GM23338 (cell line): ENCODE measurements at regions not wholly inside any gene's neighbourhood (a gene's known extent, or its start where the extent isn't known, plus 50 kb on each side); places are given as distances from the start of the nearest gene placed in this dataset.

Experiments used
- ATAC-seq: fragments of 200-7000 bp; cut with Tn5 transposase; 3 replicates; pipeline ENCODE4 v1.9.1; 2020
- DNase-seq: peaks from one replicate; pipeline ENCODE4 v3.0.0-alpha.2; 2015; ENCODE audit warnings: low spot score
- H2AFZ ChIP-seq: fragments of 200-600 bp; sonication (generic); 2 replicates; pipeline ENCODE4 v1.8.0; 2016; ENCODE audit warnings: antibody characterized with exemption, mild to moderate bottlenecking, moderate library complexity
- H3F3A ChIP-seq: fragments of 200-600 bp; sonication (generic); replicated peaks from 2 replicates; pipeline ENCODE4 v1.8.0; 2017; ENCODE audit warnings: antibody characterized with exemption, mixed run types, low read depth
- H3K27ac ChIP-seq: fragments of 200-600 bp; sonication (generic); 2 replicates; pipeline ENCODE4 v1.6.1; 2016; ENCODE audit warnings: low read depth
- H3K27me3 ChIP-seq: fragments of 200-600 bp; sonication (generic); 2 replicates; pipeline ENCODE4 v1.8.0; 2016; ENCODE audit warnings: mild to moderate bottlenecking, mixed run types, moderate library complexity; ENCODE audit not compliant: insufficient read depth
- H3K36me3 ChIP-seq: fragments of 200-600 bp; sonication (generic); 2 replicates; pipeline ENCODE4 v1.8.0; 2016; ENCODE audit warnings: mild to moderate bottlenecking; ENCODE audit not compliant: insufficient read depth
- H3K4me1 ChIP-seq: fragments of 200-600 bp; sonication (generic); 2 replicates; pipeline ENCODE4 v1.8.0; 2016; ENCODE audit warnings: mild to moderate bottlenecking, moderate library complexity; ENCODE audit not compliant: insufficient read depth
- H3K4me2 ChIP-seq: fragments of 200-600 bp; sonication (generic); 2 replicates; pipeline ENCODE4 v1.7.1; 2017; ENCODE audit warnings: mixed run types
- H3K4me3 ChIP-seq: fragments of 200-600 bp; sonication (generic); 2 replicates; pipeline ENCODE4 v1.6.1; 2016; ENCODE audit warnings: mixed run types
- H3K79me2 ChIP-seq: fragments of 200-600 bp; sonication (generic); replicated peaks from 2 replicates; pipeline ENCODE4 v1.8.0; 2017; ENCODE audit warnings: mild to moderate bottlenecking; ENCODE audit not compliant: insufficient read depth
- H3K9me2 ChIP-seq: fragments of 200-600 bp; sonication (generic); 2 replicates; pipeline ENCODE4 v1.8.0; 2017; ENCODE audit not compliant: insufficient read depth
- H4K20me1 ChIP-seq: fragments of 200-600 bp; sonication (generic); replicated peaks from 2 replicates; pipeline ENCODE4 v1.8.0; 2017; ENCODE audit warnings: mild to moderate bottlenecking; ENCODE audit not compliant: insufficient read depth
- H3K27ac Mint-ChIP-seq: 2 replicates; pipeline ENCODE4 v1.8.0; 2020; ENCODE audit warnings: inconsistent platforms, mild to moderate bottlenecking, moderate library complexity, mixed read lengths
- H3K27me3 Mint-ChIP-seq: 3 replicates; pipeline ENCODE4 v1.8.0; 2022; ENCODE audit warnings: low read depth, mild to moderate bottlenecking, moderate library complexity, mixed read lengths, inconsistent platforms; ENCODE audit not compliant: insufficient read depth, poor library complexity
- H3K36me3 Mint-ChIP-seq: 3 replicates; pipeline ENCODE4 v1.8.0; 2021; ENCODE audit warnings: low read depth, mild to moderate bottlenecking, inconsistent platforms, moderate library complexity, mixed read lengths
- H3K4me1 Mint-ChIP-seq: 3 replicates; pipeline ENCODE4 v1.8.0; 2020; ENCODE audit warnings: mild to moderate bottlenecking, inconsistent platforms, mixed read lengths
- H3K4me3 Mint-ChIP-seq: 3 replicates; pipeline ENCODE4 v1.8.0; 2021; ENCODE audit warnings: moderate library complexity, mild to moderate bottlenecking, inconsistent platforms, mixed read lengths
- H3K9me3 Mint-ChIP-seq: 3 replicates; pipeline ENCODE4 v1.8.0; 2020; ENCODE audit warnings: moderate library complexity, mild to moderate bottlenecking, inconsistent platforms, mixed read lengths
- CREB1 ChIP-seq: fragments of 250-450 bp; sonication (Bioruptor Pico); IDR thresholded peaks from 2 replicates; pipeline ENCODE4 v1.5.0; 2020; ENCODE audit warnings: low read depth, mild to moderate bottlenecking, moderate library complexity
- CTCF ChIP-seq, 2 experiments: fragments of 200-600 bp in 1 of 2; sonication (generic) in 1 of 2; conservative IDR thresholded peaks; 2 replicates each; pipeline versions ENCODE4 v1.5.1 to v1.6.1; 2016 to 2017; ENCODE audit warnings: antibody characterized with exemption in 2 of 2, low read depth in 2 of 2, mild to moderate bottlenecking in 2 of 2, moderate library complexity in 1 of 2
- ETS1 ChIP-seq: IDR thresholded peaks from 2 replicates; pipeline ENCODE4 v1.6.1; 2016; ENCODE audit warnings: antibody characterized with exemption
- EZH2 ChIP-seq: fragments of 200-600 bp; sonication (generic); IDR thresholded peaks from one replicate; pipeline ENCODE4 v1.8.0; 2017; ENCODE audit warnings: antibody characterized with exemption, mild to moderate bottlenecking, low read depth; ENCODE audit not compliant: unreplicated experiment
- EZH2phosphoT487 ChIP-seq: fragments of 200-600 bp; sonication (generic); IDR thresholded peaks from one replicate; pipeline ENCODE4 v1.8.1; 2018; ENCODE audit warnings: antibody characterized with exemption; ENCODE audit not compliant: unreplicated experiment
- JUNB ChIP-seq: IDR thresholded peaks from one replicate; pipeline ENCODE4 v1.6.1; 2016; ENCODE audit warnings: antibody characterized with exemption; ENCODE audit not compliant: unreplicated experiment
- NANOG ChIP-seq: IDR thresholded peaks from 2 replicates; pipeline ENCODE4 v1.6.1; 2016; ENCODE audit warnings: antibody characterized with exemption, borderline replicate concordance
- POLR2AphosphoS5 ChIP-seq: IDR thresholded peaks from 2 replicates; pipeline ENCODE4 v1.6.1; 2016; ENCODE audit warnings: antibody characterized with exemption, low read depth
- REST ChIP-seq: IDR thresholded peaks from one replicate; pipeline ENCODE4 v1.6.1; 2018; ENCODE audit warnings: antibody characterized with exemption; ENCODE audit not compliant: unreplicated experiment
- STAT1 ChIP-seq: IDR thresholded peaks from one replicate; pipeline ENCODE4 v1.6.1; 2016; ENCODE audit warnings: antibody characterized with exemption; ENCODE audit not compliant: unreplicated experiment
- ZNF114 ChIP-seq: fragments of 250-450 bp; sonication (Bioruptor Pico); IDR thresholded peaks from 2 replicates; pipeline ENCODE4 v1.5.0; 2020; ENCODE audit warnings: mild to moderate bottlenecking, moderate library complexity
- ZNF331 ChIP-seq: fragments of 250-450 bp; sonication (Bioruptor Pico); IDR thresholded peaks from 2 replicates; pipeline ENCODE4 v1.5.0; 2020; ENCODE audit warnings: low read depth, mild to moderate bottlenecking, moderate library complexity

GRCh38 chr6:147903321-147903720 lies 394.8 kb downstream of the SAMD5 start (continued):
- TF ChIP-seq ZNF331, result no peak
- no peak for TF ChIP-seq CREB1 (CRISPR knock-in tag)

- Histone ChIP-seq H3K27me3 (no peaks in the 10 kb centered on the region), H4K20me1 (no peaks in the 10 kb centered on the region), H3F3A (no peaks in the 10 kb centered on the region), H3K9me2 (peaks cover 5% of the 10 kb centered on the region; the same call in 1 of the 2 replicates), H3K4me3 (no peak overlapping the region), H3K27ac (no peak overlapping the region), H3K79me2 (no peaks in the 10 kb centered on the region), H2AFZ (no peak overlapping the region), H3K4me2 (no peak overlapping the region), H3K36me3 (no peaks in the 10 kb centered on the region), H3K4me1 (no peaks in the 10 kb centered on the region)
- H3K4me3 Mint-ChIP-seq, result no peak overlapping the region
- H3K9me3 Mint-ChIP-seq, result no peaks in the 10 kb centered on the region
- H3K36me3 Mint-ChIP-seq, result no peaks in the 10 kb centered on the region
- no peak overlapping the region for H3K27ac Mint-ChIP-seq
- peaks cover 10% of the 10 kb centered on the region; the same call in 2 of the 3 replicates for H3K4me1 Mint-ChIP-seq
- H3K27me3 Mint-ChIP-seq, result peaks cover 2% of the 10 kb centered on the region
- no peak for ATAC-seq
- DNase-seq, result no peak
- TF ChIP-seq JUNB, result no peak
- TF ChIP-seq NANOG, result no peak
- no peak for TF ChIP-seq ZNF331
- no peak for TF ChIP-seq CTCF (conservative IDR thresholded peaks at IDR 0.05; ENCODE audit: low read depth in 2 of 2)
- no peak for TF ChIP-seq CREB1 (CRISPR knock-in tag)
- no peak for TF ChIP-seq EZH2phosphoT487
- no peak for TF ChIP-seq ETS1
- no peak for TF ChIP-seq POLR2AphosphoS5
- TF ChIP-seq EZH2, result no peak
- no peak for TF ChIP-seq STAT1
- no peak for TF ChIP-seq ZNF114
Observed at GRCh38 chr6:147903931-147904330, 395.4 kb downstream of the SAMD5 start.

- H3K27me3 Mint-ChIP-seq, result peaks cover 2% of the 10 kb centered on the region
- peaks cover 5% of the 10 kb centered on the region; the same call in 1 of the 2 replicates for H3K9me2 ChIP-seq
- H3K4me1 Mint-ChIP-seq, result peaks cover 10% of the 10 kb centered on the region; the same call in 2 of the 3 replicates
- H2AFZ ChIP-seq, result no peak overlapping the region
- no peaks in the 10 kb centered on the region for H3K79me2 ChIP-seq
- H3K9me3 Mint-ChIP-seq, result no peaks in the 10 kb centered on the region
- no peaks in the 10 kb centered on the region for H3K27me3 ChIP-seq
- ATAC-seq, result no peak
- no peaks in the 10 kb centered on the region for H4K20me1 ChIP-seq
- no peaks in the 10 kb centered on the region for H3K36me3 ChIP-seq
- no peak for DNase-seq
- H3K4me3 Mint-ChIP-seq, result no peak overlapping the region
- H3K4me2 ChIP-seq, result no peak overlapping the region
- H3K36me3 Mint-ChIP-seq, result no peaks in the 10 kb centered on the region
- H3K4me3 ChIP-seq, result no peak overlapping the region
- no peaks in the 10 kb centered on the region for H3K4me1 ChIP-seq
- no peak overlapping the region for H3K27ac Mint-ChIP-seq
- H3F3A ChIP-seq, result no peaks in the 10 kb centered on the region
- no peak overlapping the region for H3K27ac ChIP-seq
- TF ChIP-seq CREB1 (CRISPR knock-in tag), result no peak
- TF ChIP-seq ETS1, result no peak
- TF ChIP-seq JUNB, result no peak
- no peak for TF ChIP-seq REST
- no peak for TF ChIP-seq NANOG
- TF ChIP-seq EZH2phosphoT487, result no peak
- no peak for TF ChIP-seq ZNF114
- no peak for TF ChIP-seq CTCF (conservative IDR thresholded peaks at IDR 0.05; ENCODE audit: low read depth in 2 of 2)
- no peak for TF ChIP-seq STAT1
Observed at GRCh38 chr6:147904416-147904815, 395.9 kb downstream of the SAMD5 start.
